GM21619 (cell line): ENCODE measurements at regions not wholly inside any gene's neighbourhood (a gene's known extent, or its start where the extent isn't known, plus 50 kb on each side); places are given as distances from the start of the nearest gene placed in this dataset.

Experiments
- ATAC-seq: cut with Tn5 transposase; IDR thresholded peaks from one replicate; pipeline ENCODE4 v1.9.1; 2021; ENCODE audit not compliant: unreplicated experiment

GRCh38 chr12:25745281-25745680 is 192.2 kb upstream of the LMNTD1 start:
- no peak for ATAC-seq

- ATAC-seq, result no peak
These were observed 193.0 kb upstream of the LMNTD1 start for GRCh38 chr12:25746131-25746530.

GRCh38 chr12:25752710-25753309 is 199.7 kb upstream of the LMNTD1 start:
- no peak for ATAC-seq

GRCh38 chr12:25755136-25755970 is 202.3 kb upstream of the LMNTD1 start:
- ATAC-seq, result no peak

- ATAC-seq, result no peak
These were observed 202.6 kb upstream of the RASSF8 start for GRCh38 chr12:25755971-25756260.

- no peak for ATAC-seq
These were observed 201.3 kb upstream of the RASSF8 start for GRCh38 chr12:25757037-25757665.

- ATAC-seq, result no peak
These were observed 198.7 kb upstream of the RASSF8 start for GRCh38 chr12:25759752-25760151.

- no peak for ATAC-seq
These were observed 197.1 kb upstream of the RASSF8 start for GRCh38 chr12:25761356-25761755.

- no peak for ATAC-seq
These were observed 194.1 kb upstream of the RASSF8 start for GRCh38 chr12:25764409-25764808.

- no peak for ATAC-seq
These were observed 193.6 kb upstream of the RASSF8 start for GRCh38 chr12:25764892-25765291.

GRCh38 chr12:25767606-25768005 is 190.9 kb upstream of the RASSF8 start:
- ATAC-seq, result no peak

- ATAC-seq, result no peak
These were observed 190.3 kb upstream of the RASSF8 start for GRCh38 chr12:25768151-25768550.

GRCh38 chr12:25769082-25769945 is 189.2 kb upstream of the RASSF8 start:
- no peak for ATAC-seq

- ATAC-seq, result no peak
These were observed 187.4 kb upstream of the RASSF8 start for GRCh38 chr12:25771041-25771440.

GRCh38 chr12:25771476-25771875 is 187.0 kb upstream of the RASSF8 start:
- ATAC-seq, result no peak

GRCh38 chr12:25775968-25776367 is 182.5 kb upstream of the RASSF8 start:
- no peak for ATAC-seq

- no peak for ATAC-seq
These were observed 177.7 kb upstream of the RASSF8 start for GRCh38 chr12:25780771-25781170.

GRCh38 chr12:25781232-25781631 is 177.2 kb upstream of the RASSF8 start:
- ATAC-seq, result no peak

GRCh38 chr12:25783566-25783965 is 174.9 kb upstream of the RASSF8 start:
- no peak for ATAC-seq

- no peak for ATAC-seq
These were observed 173.8 kb upstream of the RASSF8 start for GRCh38 chr12:25784669-25785068.

- no peak for ATAC-seq
These were observed 173.3 kb upstream of the RASSF8 start for GRCh38 chr12:25785134-25785533.
